ENCODE measurements at regions not wholly inside any gene's neighbourhood (a gene's known extent, or its start where the extent isn't known, plus 50 kb on each side); places are given as distances from the start of the nearest gene placed in this dataset.

GRCh38 chr14:39766397-39767000 is 334.3 kb upstream of the FBXO33 start:
- no peak overlapping the region for H3K4me3 ChIP-seq (ENCODE audit: low read depth, low read length)
- no peaks in the 10 kb centered on the region for H3K27me3 ChIP-seq (ENCODE audit: control insufficient read depth, insufficient read depth, low read length)
- no peaks in the 10 kb centered on the region for H3K9me3 ChIP-seq (ENCODE audit: control insufficient read depth, insufficient read depth, low read length)
- no peak overlapping the region for H3K9ac ChIP-seq (ENCODE audit: low read depth, low read length)
- H3K36me3 ChIP-seq (ENCODE audit: control insufficient read depth, insufficient read depth, low read length) = no peaks in the 10 kb centered on the region
- H3K27ac ChIP-seq (ENCODE audit: low read depth, low read length) = no peak overlapping the region
- H3K4me1 ChIP-seq (ENCODE audit: control insufficient read depth, insufficient read depth, low read length) = no peaks in the 10 kb centered on the region

GRCh38 chr14:39765676-39766075 is 333.4 kb upstream of the FBXO33 start:
- Histone ChIP-seq H3K9me3 (ENCODE audit: control insufficient read depth, insufficient read depth, low read length) (no peaks in the 10 kb centered on the region), H3K36me3 (ENCODE audit: control insufficient read depth, insufficient read depth, low read length) (no peaks in the 10 kb centered on the region), H3K4me3 (ENCODE audit: low read depth, low read length) (no peak overlapping the region), H3K27ac (ENCODE audit: low read depth, low read length) (no peak overlapping the region), H3K9ac (ENCODE audit: low read depth, low read length) (no peak overlapping the region), H3K4me1 (ENCODE audit: control insufficient read depth, insufficient read depth, low read length) (no peaks in the 10 kb centered on the region), H3K27me3 (ENCODE audit: control insufficient read depth, insufficient read depth, low read length) (no peaks in the 10 kb centered on the region)

DNA sequence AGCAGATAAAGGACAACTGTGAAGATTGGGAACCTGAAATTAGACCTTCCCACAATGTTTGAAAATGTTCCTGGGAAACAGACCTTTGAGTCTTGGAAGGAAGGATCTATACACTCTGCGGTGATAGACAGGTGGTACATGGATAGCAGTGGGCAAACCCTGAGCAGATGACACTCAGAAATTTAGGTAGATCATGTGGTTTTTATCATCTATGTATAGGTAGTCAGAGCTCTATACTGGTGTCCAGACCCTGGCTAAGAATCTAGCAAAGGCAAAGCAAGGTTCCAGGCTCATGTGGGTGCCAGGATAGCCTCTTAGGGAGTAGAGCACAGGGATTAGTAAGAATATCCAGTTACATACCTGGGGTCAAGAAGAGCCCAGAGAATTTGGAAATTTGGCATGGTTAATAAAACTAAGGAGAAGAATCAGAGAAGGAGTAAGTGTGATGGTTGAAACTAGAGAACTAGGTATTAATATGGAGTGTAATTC is 331.2 kb upstream of the FBXO33 start:
- H3K9me3 ChIP-seq (ENCODE audit: control insufficient read depth, insufficient read depth, low read length) = no peaks in the 10 kb centered on the region
- no peaks in the 10 kb centered on the region for H3K4me1 ChIP-seq (ENCODE audit: control insufficient read depth, insufficient read depth, low read length)
- H3K27me3 ChIP-seq (ENCODE audit: control insufficient read depth, insufficient read depth, low read length) = no peaks in the 10 kb centered on the region
- H3K9ac ChIP-seq (ENCODE audit: low read depth, low read length) = no peak overlapping the region
- H3K36me3 ChIP-seq (ENCODE audit: control insufficient read depth, insufficient read depth, low read length) = no peaks in the 10 kb centered on the region
- H3K27ac ChIP-seq (ENCODE audit: low read depth, low read length) = no peak overlapping the region
- H3K4me3 ChIP-seq (ENCODE audit: low read depth, low read length) = no peak overlapping the region

DNA sequence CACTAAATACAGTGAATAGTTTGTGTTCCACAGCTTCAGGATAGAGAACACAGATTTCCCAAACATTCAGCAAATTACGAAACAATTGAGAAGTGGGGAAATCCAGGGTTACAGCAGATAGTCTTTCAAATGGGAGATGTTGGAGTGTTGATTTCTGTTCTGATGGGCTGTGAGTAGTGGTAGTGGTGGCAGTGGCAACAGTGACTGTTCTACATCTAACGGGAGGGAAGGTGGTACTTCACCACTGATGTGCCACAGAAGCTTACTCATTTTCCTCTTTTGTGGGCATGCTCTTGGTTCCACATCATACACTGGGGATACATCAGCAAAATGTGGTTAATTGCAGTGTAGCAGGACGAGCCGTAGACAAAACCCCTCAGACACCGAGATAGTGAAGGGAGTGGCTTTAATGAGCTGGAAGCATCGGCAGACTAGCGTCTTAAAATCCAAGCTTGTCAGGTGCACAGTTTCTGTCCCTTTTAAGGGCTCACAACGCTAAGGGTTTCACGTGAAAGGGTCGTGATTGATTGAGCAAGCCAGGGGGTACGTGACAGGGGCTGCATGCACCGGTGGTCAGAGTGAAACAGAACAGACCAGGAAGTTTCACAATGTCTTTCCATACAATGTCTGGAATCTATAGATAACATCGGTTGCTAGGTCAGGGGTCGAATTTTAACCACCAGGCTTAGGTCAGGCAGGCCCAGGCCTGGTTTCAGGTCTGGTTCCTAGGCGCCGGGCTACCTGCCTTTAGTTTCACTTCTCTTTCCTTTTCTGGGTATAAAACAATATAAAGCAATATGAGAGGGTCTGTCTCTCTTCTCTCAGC is 330.6 kb upstream of the FBXO33 start:
- H3K27ac ChIP-seq (ENCODE audit: low read depth, low read length) = no peak overlapping the region
- H3K4me3 ChIP-seq (ENCODE audit: low read depth, low read length) = no peak overlapping the region
- H3K36me3 ChIP-seq (ENCODE audit: control insufficient read depth, insufficient read depth, low read length) = no peaks in the 10 kb centered on the region
- H3K9ac ChIP-seq (ENCODE audit: low read depth, low read length) = no peak overlapping the region
- no peaks in the 10 kb centered on the region for H3K9me3 ChIP-seq (ENCODE audit: control insufficient read depth, insufficient read depth, low read length)
- no peaks in the 10 kb centered on the region for H3K27me3 ChIP-seq (ENCODE audit: control insufficient read depth, insufficient read depth, low read length)
- no peaks in the 10 kb centered on the region for H3K4me1 ChIP-seq (ENCODE audit: control insufficient read depth, insufficient read depth, low read length)

DNA sequence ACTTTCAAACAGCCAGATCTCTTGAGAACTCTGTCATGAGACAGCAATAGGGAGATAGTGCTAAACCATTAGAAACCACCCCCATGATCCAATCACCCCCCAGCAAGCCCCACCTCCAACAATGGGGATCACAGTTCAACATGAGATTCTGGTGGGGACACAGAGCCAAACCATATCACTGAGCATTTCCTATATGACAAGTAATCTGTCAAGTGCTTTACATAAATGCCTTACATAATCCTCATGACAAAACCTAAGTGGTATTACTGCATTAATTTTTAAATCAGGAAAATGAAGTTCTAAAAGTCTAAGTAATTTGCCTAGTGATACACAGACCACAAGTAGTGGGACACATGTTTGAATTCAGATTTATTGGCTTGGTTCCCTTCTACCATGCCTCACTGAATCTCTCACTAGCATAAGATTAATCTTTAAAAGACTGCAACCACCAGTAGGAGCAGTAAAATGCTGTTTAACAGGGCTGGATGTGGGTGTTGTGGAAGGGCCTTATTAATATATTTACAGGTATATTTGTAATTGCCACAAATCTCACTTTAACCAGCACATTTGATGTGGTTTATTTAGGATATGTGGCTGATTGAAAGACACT is 323.1 kb upstream of the FBXO33 start:
- H3K27me3 ChIP-seq (ENCODE audit: control insufficient read depth, insufficient read depth, low read length) = no peaks in the 10 kb centered on the region
- no peak overlapping the region for H3K27ac ChIP-seq (ENCODE audit: low read depth, low read length)
- H3K36me3 ChIP-seq (ENCODE audit: control insufficient read depth, insufficient read depth, low read length) = no peaks in the 10 kb centered on the region
- no peak overlapping the region for H3K4me3 ChIP-seq (ENCODE audit: low read depth, low read length)
- no peak overlapping the region for H3K9ac ChIP-seq (ENCODE audit: low read depth, low read length)
- H3K4me1 ChIP-seq (ENCODE audit: control insufficient read depth, insufficient read depth, low read length) = no peaks in the 10 kb centered on the region
- H3K9me3 ChIP-seq (ENCODE audit: control insufficient read depth, insufficient read depth, low read length) = no peaks in the 10 kb centered on the region

DNA sequence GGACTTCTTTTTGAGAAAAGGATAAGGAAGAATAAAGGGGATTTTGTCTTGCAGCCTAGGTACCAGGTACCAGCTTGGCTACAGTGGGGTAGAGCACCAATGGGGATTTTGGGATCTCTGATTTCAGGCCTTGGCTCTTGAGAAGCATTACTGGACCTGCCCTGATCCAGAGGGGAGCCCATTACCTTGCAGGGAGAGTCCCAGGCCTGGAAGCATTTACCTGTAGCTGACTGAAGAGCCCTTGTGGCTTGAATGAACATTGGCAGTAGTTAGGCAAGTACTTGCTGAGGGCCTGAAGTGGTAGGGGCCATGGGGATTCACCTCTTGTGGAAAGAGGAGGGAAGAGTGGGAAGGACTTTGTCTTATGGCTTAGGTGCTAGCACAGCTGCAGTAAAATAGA is 308.2 kb upstream of the FBXO33 start:
- Histone ChIP-seq H3K4me1 (ENCODE audit: control insufficient read depth, insufficient read depth, low read length) (no peaks in the 10 kb centered on the region), H3K9ac (ENCODE audit: low read depth, low read length) (no peak overlapping the region), H3K27ac (ENCODE audit: low read depth, low read length) (no peak overlapping the region), H3K9me3 (ENCODE audit: control insufficient read depth, insufficient read depth, low read length) (no peaks in the 10 kb centered on the region), H3K36me3 (ENCODE audit: control insufficient read depth, insufficient read depth, low read length) (no peaks in the 10 kb centered on the region), H3K27me3 (ENCODE audit: control insufficient read depth, insufficient read depth, low read length) (no peaks in the 10 kb centered on the region), H3K4me3 (ENCODE audit: low read depth, low read length) (no peak overlapping the region)

DNA sequence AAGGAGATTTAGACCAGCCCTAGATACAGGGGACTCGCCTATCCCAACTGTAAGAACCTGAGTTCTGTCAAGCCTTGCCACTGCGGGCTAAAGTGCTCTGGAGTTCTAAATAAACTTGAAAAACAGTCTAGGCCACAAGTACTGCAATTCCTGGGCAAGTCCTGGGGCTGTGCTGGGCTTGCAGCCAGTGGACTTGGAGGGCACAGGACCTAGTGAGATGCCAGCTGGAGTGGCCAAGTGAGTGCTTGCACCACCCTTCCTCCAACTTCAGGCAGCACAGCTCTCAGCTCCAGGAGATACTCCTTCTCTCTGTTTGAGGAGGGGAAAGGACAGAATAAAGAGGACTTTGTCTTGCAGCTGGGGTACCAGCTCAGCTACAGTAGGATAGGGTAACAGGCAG is 307.6 kb upstream of the FBXO33 start:
- Histone ChIP-seq H3K36me3 (ENCODE audit: control insufficient read depth, insufficient read depth, low read length) (no peaks in the 10 kb centered on the region), H3K27ac (ENCODE audit: low read depth, low read length) (no peak overlapping the region), H3K9me3 (ENCODE audit: control insufficient read depth, insufficient read depth, low read length) (no peaks in the 10 kb centered on the region), H3K27me3 (ENCODE audit: control insufficient read depth, insufficient read depth, low read length) (no peaks in the 10 kb centered on the region), H3K4me1 (ENCODE audit: control insufficient read depth, insufficient read depth, low read length) (no peaks in the 10 kb centered on the region), H3K9ac (ENCODE audit: low read depth, low read length) (no peak overlapping the region), H3K4me3 (ENCODE audit: low read depth, low read length) (no peak overlapping the region)

DNA sequence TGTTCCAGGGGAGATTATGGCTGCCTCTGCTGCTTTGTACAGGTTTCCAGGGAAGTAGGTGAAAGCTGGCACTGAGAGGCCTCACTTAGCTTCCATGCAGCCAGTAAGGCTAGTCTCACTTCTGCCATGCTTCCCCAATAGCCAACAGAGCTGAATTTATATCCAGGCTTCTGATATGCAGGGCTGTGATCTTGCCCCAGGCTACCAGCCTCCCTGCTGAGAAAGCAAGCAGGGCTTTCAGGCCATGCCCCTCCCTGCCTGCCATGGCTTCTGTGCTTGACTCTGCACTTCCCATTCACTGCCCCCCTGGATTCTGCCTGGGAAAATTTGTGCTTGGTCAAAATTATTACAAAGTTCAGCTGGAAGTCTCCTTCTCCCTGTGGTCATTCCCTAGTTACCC is 302.1 kb upstream of the FBXO33 start:
- Histone ChIP-seq H3K36me3 (ENCODE audit: control insufficient read depth, insufficient read depth, low read length) (no peaks in the 10 kb centered on the region), H3K9me3 (ENCODE audit: control insufficient read depth, insufficient read depth, low read length) (no peaks in the 10 kb centered on the region; the same call in 1 of the 2 replicates), H3K4me1 (ENCODE audit: control insufficient read depth, insufficient read depth, low read length) (peaks cover 5% of the 10 kb centered on the region), H3K27ac (ENCODE audit: low read depth, low read length) (no peak overlapping the region), H3K9ac (ENCODE audit: low read depth, low read length) (no peak overlapping the region), H3K27me3 (ENCODE audit: control insufficient read depth, insufficient read depth, low read length) (no peaks in the 10 kb centered on the region), H3K4me3 (ENCODE audit: low read depth, low read length) (no peak overlapping the region)

GRCh38 chr14:39733741-39734140 is 301.5 kb upstream of the FBXO33 start:
- Histone ChIP-seq H3K4me3 (ENCODE audit: low read depth, low read length) (no peak overlapping the region), H3K4me1 (ENCODE audit: control insufficient read depth, insufficient read depth, low read length) (peaks cover 5% of the 10 kb centered on the region), H3K27me3 (ENCODE audit: control insufficient read depth, insufficient read depth, low read length) (no peaks in the 10 kb centered on the region), H3K27ac (ENCODE audit: low read depth, low read length) (no peak overlapping the region), H3K9ac (ENCODE audit: low read depth, low read length) (no peak overlapping the region), H3K9me3 (ENCODE audit: control insufficient read depth, insufficient read depth, low read length) (no peaks in the 10 kb centered on the region; the same call in 1 of the 2 replicates), H3K36me3 (ENCODE audit: control insufficient read depth, insufficient read depth, low read length) (no peaks in the 10 kb centered on the region)

DNA sequence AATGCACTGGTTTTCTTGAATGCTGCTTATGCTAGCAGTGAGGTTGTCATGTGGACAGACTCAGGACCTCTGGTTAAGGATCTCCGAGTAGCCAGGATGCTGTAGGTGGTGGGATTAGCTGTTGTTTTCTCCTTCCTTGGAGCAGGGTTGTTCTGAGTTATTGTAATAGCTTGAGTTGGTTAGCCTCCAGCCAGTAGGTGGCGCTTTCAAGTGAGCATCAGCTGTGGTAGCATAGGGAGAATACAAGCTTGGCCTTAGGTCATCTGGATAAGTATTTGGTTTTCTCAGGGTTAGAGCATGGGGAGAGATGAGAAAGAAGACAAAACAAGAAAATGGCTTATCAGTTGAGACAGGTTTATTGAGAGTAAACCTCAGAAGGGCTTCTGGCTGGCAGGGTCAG is 299.7 kb upstream of the FBXO33 start:
- peaks cover 5% of the 10 kb centered on the region for H3K4me1 ChIP-seq (ENCODE audit: control insufficient read depth, insufficient read depth, low read length)
- H3K9me3 ChIP-seq (ENCODE audit: control insufficient read depth, insufficient read depth, low read length) = no peaks in the 10 kb centered on the region; the same call in 1 of the 2 replicates
- no peak overlapping the region for H3K27ac ChIP-seq (ENCODE audit: low read depth, low read length)
- no peaks in the 10 kb centered on the region for H3K36me3 ChIP-seq (ENCODE audit: control insufficient read depth, insufficient read depth, low read length)
- no peaks in the 10 kb centered on the region for H3K27me3 ChIP-seq (ENCODE audit: control insufficient read depth, insufficient read depth, low read length)
- H3K4me3 ChIP-seq (ENCODE audit: low read depth, low read length) = no peak overlapping the region
- H3K9ac ChIP-seq (ENCODE audit: low read depth, low read length) = no peak overlapping the region

- H3K4me3 ChIP-seq (ENCODE audit: low read depth, low read length) = no peak overlapping the region
- no peaks in the 10 kb centered on the region for H3K36me3 ChIP-seq (ENCODE audit: control insufficient read depth, insufficient read depth, low read length)
- H3K27me3 ChIP-seq (ENCODE audit: control insufficient read depth, insufficient read depth, low read length) = no peaks in the 10 kb centered on the region
- H3K27ac ChIP-seq (ENCODE audit: low read depth, low read length) = no peak overlapping the region
- no peaks in the 10 kb centered on the region for H3K4me1 ChIP-seq (ENCODE audit: control insufficient read depth, insufficient read depth, low read length)
- H3K9ac ChIP-seq (ENCODE audit: low read depth, low read length) = no peak overlapping the region
- H3K9me3 ChIP-seq (ENCODE audit: control insufficient read depth, insufficient read depth, low read length) = no peaks in the 10 kb centered on the region
Measured at GRCh38 chr14:39726563-39726962, 294.3 kb upstream of the FBXO33 start.

Measured in HUES48 (cell line).